VCaP (cell line): ENCODE measurements at regions not wholly inside any gene's neighbourhood (a gene's known extent, or its start where the extent isn't known, plus 50 kb on each side); places are given as distances from the start of the nearest gene placed in this dataset.

Experiments used
- H3K27ac ChIP-seq: fragments of 450-650 bp; 2 replicates; pipeline ENCODE4 v1.5.1; 2017
- TF ChIP-seq, protein P1 (sequence below): fragments of 450-650 bp; conservative IDR thresholded peaks from 2 replicates; pipeline ENCODE4 v1.5.1; 2017; ENCODE audit warnings: mild to moderate bottlenecking, moderate library complexity

DNA sequence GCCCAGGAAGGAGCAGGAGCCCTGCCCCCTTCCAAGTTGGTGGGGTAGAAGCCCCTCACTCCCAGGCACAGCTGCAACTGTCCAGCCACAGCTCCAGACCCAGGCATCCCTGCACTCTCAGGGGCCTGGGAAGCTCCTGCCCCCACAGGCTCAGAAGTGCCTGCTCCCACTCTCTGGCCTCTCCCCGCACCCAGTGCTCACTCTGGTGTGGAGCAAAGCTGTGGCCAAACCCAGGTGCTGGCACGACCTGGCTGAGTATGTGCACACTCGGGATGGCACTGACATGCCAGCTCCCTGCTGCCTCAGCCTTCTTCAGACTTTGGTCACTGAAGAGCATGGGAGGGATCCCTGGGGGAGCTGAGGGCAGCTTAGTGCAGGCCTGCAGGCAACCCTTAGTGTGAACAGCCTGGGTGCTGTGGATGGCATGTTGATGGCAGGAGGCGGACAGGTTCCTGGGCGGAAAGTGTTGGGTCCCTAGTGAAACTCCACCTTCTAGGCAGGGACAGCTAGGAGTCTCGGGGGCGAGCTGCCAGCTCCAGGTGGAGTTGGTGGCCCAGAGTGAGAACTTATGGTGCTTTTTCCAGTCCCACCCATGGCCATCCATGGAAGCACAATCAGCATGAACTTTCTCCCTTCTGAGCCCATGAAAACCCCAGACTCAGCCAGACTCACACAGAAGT, 489.2 kb upstream of the ROBO2 start:
- no peak overlapping the region for H3K27ac ChIP-seq
- TF ChIP-seq, protein P1, sequence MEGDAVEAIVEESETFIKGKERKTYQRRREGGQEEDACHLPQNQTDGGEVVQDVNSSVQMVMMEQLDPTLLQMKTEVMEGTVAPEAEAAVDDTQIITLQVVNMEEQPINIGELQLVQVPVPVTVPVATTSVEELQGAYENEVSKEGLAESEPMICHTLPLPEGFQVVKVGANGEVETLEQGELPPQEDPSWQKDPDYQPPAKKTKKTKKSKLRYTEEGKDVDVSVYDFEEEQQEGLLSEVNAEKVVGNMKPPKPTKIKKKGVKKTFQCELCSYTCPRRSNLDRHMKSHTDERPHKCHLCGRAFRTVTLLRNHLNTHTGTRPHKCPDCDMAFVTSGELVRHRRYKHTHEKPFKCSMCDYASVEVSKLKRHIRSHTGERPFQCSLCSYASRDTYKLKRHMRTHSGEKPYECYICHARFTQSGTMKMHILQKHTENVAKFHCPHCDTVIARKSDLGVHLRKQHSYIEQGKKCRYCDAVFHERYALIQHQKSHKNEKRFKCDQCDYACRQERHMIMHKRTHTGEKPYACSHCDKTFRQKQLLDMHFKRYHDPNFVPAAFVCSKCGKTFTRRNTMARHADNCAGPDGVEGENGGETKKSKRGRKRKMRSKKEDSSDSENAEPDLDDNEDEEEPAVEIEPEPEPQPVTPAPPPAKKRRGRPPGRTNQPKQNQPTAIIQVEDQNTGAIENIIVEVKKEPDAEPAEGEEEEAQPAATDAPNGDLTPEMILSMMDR: no peak

GRCh38 chr3:76551739-76552138, 488.2 kb upstream of the ROBO2 start:
- TF ChIP-seq, protein P1: no peak
- no peak overlapping the region for H3K27ac ChIP-seq

GRCh38 chr3:76552653-76553052, 487.2 kb upstream of the ROBO2 start:
- H3K27ac ChIP-seq: no peak overlapping the region
- TF ChIP-seq, protein P1: no peak

DNA sequence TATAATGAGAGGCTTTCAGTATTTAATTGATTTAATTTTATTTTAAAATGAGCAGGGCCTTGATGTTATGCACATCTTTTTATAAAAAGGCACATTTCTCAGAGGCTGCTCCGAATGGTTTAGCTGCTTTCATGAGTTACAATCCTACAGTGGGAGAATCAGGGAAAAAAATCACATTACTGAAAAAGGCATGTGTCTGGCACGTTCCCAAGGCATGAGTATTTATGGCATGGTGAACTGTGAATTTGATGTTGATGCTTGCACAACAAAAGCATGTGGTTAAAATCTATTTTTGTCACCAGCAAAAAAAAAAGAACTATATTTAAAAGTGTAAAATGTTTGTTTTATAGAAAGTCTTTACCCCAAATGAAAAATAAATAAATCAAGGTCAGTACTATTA, 485.2 kb upstream of the ROBO2 start:
- H3K27ac ChIP-seq: no peak overlapping the region
- TF ChIP-seq, protein P1: no peak

DNA sequence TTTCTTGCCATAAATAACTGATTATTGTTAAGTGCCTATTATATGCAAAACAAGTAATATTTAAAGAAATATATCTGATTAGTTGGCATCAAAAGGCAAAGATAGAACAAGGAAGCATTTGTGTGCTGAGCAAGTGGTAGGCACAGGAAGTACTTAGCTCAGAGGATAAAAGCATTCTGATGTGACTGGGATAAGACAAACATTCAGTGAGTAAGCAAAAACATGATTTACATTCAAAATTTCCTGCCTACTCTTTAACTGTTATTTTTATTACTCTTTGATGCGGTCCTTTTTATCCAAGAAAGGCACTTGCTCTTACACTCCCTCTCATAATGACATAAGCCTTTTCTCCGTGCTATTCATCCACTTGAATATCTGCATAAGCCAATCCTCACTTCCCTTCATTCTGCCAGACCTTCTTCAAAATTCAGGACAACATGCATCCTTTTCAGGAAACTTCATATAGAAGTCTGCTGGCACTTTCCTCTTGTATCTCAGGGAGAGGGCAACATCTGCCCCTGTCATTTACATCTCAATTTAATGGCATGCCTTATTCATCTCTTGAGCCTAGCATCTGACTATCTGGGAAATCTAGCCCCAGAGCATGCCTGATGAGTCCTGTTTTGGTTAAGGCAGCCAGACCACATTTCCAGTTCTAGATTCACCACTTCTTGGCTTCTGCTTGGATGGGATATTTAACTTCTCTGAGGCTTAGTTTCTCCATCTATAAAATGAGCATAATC, 478.2 kb upstream of the ROBO2 start:
- H3K27ac ChIP-seq: no peak overlapping the region
- TF ChIP-seq, protein P1: no peak

DNA sequence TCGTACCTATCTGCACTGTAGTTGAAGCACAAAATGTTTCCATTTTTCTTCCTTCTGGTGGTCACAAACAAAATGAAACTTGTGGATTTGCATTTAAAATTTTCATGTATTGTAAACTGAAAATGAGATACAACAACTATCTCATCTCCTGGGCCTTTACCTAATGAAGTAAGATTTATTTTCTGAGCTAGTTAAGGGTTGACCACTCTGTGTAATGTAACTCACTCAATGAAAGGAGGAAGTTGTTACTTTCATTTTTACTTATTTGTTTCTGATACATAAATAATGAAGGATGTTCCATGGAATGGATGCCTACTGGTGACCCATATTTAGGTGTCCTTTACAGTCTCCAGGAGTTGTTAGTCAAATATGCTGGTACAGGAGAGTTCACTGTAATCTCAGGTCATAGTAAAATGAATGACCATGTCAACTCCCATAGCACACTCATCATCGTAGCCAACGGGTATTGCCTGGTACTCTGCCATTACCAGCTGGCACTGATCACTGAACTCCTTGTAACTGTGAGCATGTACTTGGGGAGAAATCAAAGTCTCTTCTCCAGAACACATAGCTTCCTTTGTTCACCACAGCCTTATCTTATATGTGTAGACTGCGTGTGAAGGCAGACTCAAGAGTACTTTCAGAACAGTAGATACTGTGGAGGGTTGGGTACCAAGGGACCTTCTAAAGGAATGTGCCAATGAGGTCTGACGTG, 474.2 kb upstream of the ROBO2 start:
- TF ChIP-seq, protein P1: no peak

GRCh38 chr3:76566211-76566534, 473.7 kb upstream of the ROBO2 start:
- TF ChIP-seq, protein P1: no peak
- H3K27ac ChIP-seq: no peak overlapping the region

More for the DNA sequence above, 474.2 kb upstream of the ROBO2 start:
- no peak overlapping the region for H3K27ac ChIP-seq
